H1 (cell line): ENCODE measurements at regions not wholly inside any gene's neighbourhood (a gene's known extent, or its start where the extent isn't known, plus 50 kb on each side); places are given as distances from the start of the nearest gene placed in this dataset.

Experiments
- EP300 ChIP-seq, 2 experiments: IDR thresholded peaks; 1 replicate in 1 of 2; 2 replicates in 1 of 2; pipeline ENCODE4 v1.6.1; 2011 to 2012; ENCODE audit warnings: low read depth in 2 of 2, low read length in 2 of 2, mild to moderate bottlenecking in 2 of 2, borderline replicate concordance in 1 of 2, inconsistent platforms in 1 of 2, moderate library complexity in 1 of 2
- POLR2A ChIP-seq, 2 experiments: IDR thresholded peaks; 1 replicate in 1 of 2; 2 replicates in 1 of 2; pipeline ENCODE4 v1.6.1; 2011; ENCODE audit warnings: low read depth in 2 of 2, low read length in 2 of 2, mild to moderate bottlenecking in 2 of 2; ENCODE audit errors: control extremely low read depth in 1 of 2
- SUZ12 ChIP-seq: fragments of 200-600 bp; sonication (generic); IDR thresholded peaks from 2 replicates; pipeline ENCODE4 v1.6.1; 2012; ENCODE audit warnings: mild to moderate bottlenecking, inconsistent platforms, low read length, moderate library complexity, mixed read lengths
- USF2 ChIP-seq: IDR thresholded peaks from 2 replicates; pipeline ENCODE4 v1.6.1; 2011; ENCODE audit warnings: low read length, improper control_type of control experiment
- YY1 ChIP-seq: IDR thresholded peaks from 2 replicates; pipeline ENCODE4 v1.6.1; 2011; ENCODE audit warnings: low read depth, mild to moderate bottlenecking, low read length
- TF ChIP-seq, protein P1 (sequence below), 3 experiments: IDR thresholded peaks; 1 replicate in 2 of 3; 2 replicates in 1 of 3; pipeline versions ENCODE4 v1.5.1 to v1.6.1; 2011; ENCODE audit warnings: low read length in 3 of 3, mild to moderate bottlenecking in 3 of 3, inconsistent platforms in 2 of 3, low read depth in 1 of 3, moderate library complexity in 1 of 3; ENCODE audit not compliant: insufficient read depth in 1 of 3; ENCODE audit errors: control extremely low read depth in 1 of 3

- TF ChIP-seq, protein P1, sequence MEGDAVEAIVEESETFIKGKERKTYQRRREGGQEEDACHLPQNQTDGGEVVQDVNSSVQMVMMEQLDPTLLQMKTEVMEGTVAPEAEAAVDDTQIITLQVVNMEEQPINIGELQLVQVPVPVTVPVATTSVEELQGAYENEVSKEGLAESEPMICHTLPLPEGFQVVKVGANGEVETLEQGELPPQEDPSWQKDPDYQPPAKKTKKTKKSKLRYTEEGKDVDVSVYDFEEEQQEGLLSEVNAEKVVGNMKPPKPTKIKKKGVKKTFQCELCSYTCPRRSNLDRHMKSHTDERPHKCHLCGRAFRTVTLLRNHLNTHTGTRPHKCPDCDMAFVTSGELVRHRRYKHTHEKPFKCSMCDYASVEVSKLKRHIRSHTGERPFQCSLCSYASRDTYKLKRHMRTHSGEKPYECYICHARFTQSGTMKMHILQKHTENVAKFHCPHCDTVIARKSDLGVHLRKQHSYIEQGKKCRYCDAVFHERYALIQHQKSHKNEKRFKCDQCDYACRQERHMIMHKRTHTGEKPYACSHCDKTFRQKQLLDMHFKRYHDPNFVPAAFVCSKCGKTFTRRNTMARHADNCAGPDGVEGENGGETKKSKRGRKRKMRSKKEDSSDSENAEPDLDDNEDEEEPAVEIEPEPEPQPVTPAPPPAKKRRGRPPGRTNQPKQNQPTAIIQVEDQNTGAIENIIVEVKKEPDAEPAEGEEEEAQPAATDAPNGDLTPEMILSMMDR (IDR thresholded peaks at IDR 0.05; ENCODE audit: control extremely low read depth in 1 of 3, insufficient read depth in 1 of 3, low read depth in 1 of 3, low read length in 3 of 3) = no peak
- TF ChIP-seq USF2 (no peak), SUZ12 (no peak), YY1 (no peak), POLR2A (IDR thresholded peaks at IDR 0.05; ENCODE audit: control extremely low read depth in 1 of 2, low read depth in 2 of 2, low read length in 2 of 2) (no peak), EP300 (IDR thresholded peaks at IDR 0.05; ENCODE audit: borderline replicate concordance in 1 of 2, low read depth in 2 of 2, low read length in 2 of 2) (no peak)
Measured at GRCh38 chr1:112319371-112320040, 76.5 kb upstream of the CTTNBP2NL start.
